ENCODE measurements at regions not wholly inside any gene's neighbourhood (a gene's known extent, or its start where the extent isn't known, plus 50 kb on each side); places are given as distances from the start of the nearest gene placed in this dataset.

DNA sequence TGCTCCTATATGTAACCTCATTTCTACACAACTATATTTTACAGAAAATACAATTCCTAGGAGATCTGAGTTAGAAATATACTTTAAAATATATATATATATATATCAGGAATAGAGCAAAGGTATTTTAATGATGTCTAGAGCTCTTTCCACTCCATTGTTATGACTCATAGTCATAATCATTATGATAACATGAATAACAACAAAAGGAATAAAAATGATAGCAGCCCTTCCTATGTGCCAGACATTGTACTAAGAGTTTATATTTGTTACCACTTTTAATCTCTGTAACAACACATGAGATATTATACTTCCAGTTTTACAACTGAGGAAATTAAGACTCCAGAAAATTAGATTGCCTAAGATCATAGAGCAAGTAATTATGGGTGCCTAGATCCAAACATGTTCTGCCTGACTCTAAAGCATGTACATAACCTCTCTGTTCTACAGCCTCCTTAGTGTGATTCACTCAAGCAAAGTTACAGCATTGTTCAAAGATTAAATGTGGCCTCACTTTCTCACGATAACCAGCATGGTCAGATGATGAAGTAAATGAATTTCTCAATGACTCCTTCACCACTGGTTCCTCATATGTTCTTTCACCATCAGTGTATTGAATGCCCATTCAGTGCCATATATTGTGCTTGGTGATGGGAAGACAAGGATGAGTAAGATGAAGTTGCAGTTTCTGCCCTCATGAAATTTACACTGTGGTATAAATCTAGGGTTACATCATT, 452.1 kb downstream of the EFNA5 start:
- DNase-seq (ENCODE audit: low read depth in 1 of 2, low spot score in 1 of 2) = no peak
- no peak for TF ChIP-seq JUND (IDR thresholded peaks at IDR 0.05; ENCODE audit: low read depth)
- in situ Hi-C loops (cut with HindIII; ENCODE audit: low pct_unique_long_range_greater_than_20kb, low sequenced_read_pairs) = no loop called here

DNA sequence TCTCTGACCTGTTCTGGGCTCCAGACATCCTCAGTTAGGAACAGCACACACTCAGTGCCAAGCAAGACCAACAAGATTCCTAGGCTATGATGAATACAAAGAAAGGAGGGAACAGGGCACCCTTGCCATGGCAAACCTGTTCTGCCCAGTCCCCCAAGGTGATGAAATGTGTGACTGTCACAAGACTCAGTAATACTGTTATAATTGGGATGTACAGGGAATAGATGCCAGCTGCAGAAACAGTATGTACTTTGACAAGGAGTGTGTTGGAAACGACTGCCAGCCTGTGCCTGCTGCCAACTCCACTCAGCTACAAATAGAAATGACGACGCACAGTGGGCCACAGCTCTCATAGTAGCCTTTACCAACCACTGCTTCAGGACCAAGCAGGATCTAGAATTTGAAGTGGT, 453.0 kb downstream of the EFNA5 start:
- peak; percentile 68 for TF ChIP-seq JUND (IDR thresholded peaks at IDR 0.05; ENCODE audit: low read depth)
- DNase-seq (ENCODE audit: low read depth in 1 of 2, low spot score in 1 of 2) = peak; percentile 29 to 90
- in situ Hi-C loops (cut with HindIII; ENCODE audit: low pct_unique_long_range_greater_than_20kb, low sequenced_read_pairs) = no loop called here

DNA sequence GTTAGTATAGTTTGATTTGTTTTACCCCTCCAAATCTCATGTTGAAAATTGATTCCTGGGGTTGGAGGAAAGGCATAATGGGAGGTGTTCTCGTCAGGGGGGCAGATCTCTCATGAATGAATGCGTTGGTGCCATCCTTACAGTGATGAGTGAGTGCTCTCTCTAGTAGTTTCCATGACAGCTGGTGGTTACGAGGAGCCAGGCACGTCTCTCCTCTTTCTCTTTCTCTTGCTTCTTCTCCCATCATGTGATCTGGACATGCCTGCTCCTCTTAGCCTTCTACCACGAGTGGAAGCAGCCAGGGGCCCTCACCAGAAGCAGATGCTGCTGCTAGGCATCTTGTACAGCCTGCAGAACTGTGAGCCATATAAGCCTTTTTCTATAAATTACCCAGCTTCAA, 454.1 kb downstream of the EFNA5 start:
- no peak for TF ChIP-seq JUND (IDR thresholded peaks at IDR 0.05; ENCODE audit: low read depth)
- in situ Hi-C loops (cut with HindIII; ENCODE audit: low pct_unique_long_range_greater_than_20kb, low sequenced_read_pairs) = no loop called here
- no peak for DNase-seq (ENCODE audit: low read depth in 1 of 2, low spot score in 1 of 2)

DNA sequence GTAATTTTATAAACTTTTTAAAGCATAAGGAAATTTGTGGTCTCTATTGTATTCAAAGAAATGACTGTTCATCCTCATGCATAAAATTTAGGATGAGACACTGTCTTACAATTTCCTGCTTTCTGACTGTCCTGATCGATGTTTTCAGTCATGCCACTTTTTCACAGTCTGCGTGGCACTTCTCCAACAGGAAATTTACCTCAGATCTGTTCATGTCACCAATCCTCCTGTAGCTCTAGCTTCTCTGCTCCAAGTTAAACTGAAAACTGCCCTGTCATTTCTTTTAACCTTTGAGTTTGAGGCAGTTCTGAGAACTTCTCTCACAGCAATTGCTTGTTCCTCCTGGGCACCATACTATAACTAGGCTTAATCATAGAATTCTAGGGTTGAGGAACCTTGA, 455.1 kb downstream of the EFNA5 start:
- TF ChIP-seq JUND (IDR thresholded peaks at IDR 0.05; ENCODE audit: low read depth) = no peak
- in situ Hi-C loops (cut with HindIII; ENCODE audit: low pct_unique_long_range_greater_than_20kb, low sequenced_read_pairs) = no loop called here
- DNase-seq (ENCODE audit: low read depth in 1 of 2, low spot score in 1 of 2) = peak in 1 of 2 experiments; percentile 5

DNA sequence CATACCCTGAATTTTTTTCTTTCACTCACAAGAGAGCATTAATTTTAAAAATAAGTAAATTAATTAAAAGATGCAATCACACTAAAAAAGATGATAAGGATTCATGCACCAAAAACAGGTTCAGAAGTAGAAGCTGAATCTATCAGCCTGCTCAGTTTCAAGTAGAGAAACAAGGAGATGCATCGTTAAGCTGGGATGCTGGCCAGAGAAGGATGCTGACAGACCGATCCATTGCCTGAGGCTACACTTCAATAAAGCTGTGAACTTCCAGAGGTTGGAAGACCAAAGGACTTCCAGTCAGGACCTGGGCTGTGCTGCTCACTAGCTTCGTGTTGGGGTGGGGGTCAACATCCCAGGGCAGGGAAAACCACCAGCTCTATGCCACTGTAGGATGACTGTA, 457.7 kb downstream of the EFNA5 start:
- in situ Hi-C loops (cut with HindIII; ENCODE audit: low pct_unique_long_range_greater_than_20kb, low sequenced_read_pairs) = no loop called here
- DNase-seq (ENCODE audit: low read depth in 1 of 2, low spot score in 1 of 2) = no peak
- no peak for TF ChIP-seq JUND (IDR thresholded peaks at IDR 0.05; ENCODE audit: low read depth)

DNA sequence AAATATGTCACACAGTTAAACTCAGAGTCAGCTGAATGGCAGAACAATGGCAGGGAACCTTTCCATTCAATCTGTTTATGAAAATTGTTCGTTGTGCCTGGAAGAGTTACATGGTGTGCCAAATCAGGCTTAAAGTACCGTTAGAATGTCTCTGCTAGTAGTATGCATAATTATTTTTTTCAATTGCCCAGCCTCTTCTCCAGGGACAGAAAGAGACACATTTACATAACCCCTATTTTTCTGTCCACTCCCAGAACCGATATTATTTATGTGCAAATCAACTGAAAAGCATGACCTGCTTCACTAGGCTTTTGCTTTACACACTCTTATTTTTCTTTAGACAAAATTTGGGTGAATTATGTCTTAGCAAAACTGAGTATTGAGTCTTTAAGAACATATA, 459.1 kb downstream of the EFNA5 start:
- TF ChIP-seq JUND (IDR thresholded peaks at IDR 0.05; ENCODE audit: low read depth) = no peak
- in situ Hi-C loops (cut with HindIII; ENCODE audit: low pct_unique_long_range_greater_than_20kb, low sequenced_read_pairs) = no loop called here
- DNase-seq (ENCODE audit: low read depth in 1 of 2, low spot score in 1 of 2) = no peak

DNA sequence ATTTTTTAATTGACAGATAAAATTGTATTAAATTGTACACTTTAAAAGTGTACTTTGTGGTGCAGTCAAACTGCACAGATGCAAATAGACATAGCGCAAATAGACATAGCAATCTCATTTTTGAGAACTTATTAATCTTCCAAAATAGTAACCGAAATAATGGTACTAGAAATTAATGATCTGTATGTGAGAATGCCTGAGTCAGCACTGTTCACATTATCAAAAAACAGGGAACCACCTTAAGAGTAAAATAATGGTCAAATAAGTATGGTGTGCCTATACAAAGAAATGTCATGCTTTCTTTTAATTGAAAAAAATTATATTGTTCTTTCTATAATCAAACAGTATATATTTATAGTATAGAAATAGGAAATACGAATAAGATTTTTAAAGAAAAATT, 461.9 kb downstream of the EFNA5 start:
- in situ Hi-C loops (cut with HindIII; ENCODE audit: low pct_unique_long_range_greater_than_20kb, low sequenced_read_pairs) = no loop called here
- no peak for TF ChIP-seq JUND (IDR thresholded peaks at IDR 0.05; ENCODE audit: low read depth)
- DNase-seq (ENCODE audit: low read depth in 1 of 2, low spot score in 1 of 2) = no peak

DNA sequence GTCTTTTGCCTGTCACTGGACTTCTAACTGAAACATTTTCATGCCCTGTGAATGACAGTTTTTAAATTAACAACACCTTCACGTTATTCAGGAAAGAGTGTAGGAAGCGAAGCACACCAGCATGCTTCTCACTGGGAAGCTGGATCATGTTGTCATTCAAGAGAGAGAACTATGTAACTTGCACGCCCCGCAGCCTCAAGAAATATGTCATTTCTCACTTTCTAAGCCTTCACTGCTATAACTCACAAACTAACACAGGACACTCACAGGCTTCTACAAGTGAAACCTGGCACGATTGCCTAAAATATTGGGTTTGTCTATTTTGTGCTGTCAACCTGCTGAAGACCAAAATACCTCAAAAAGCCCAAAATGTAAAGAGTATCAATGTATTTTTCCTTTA, 466.3 kb downstream of the EFNA5 start:
- no peak for TF ChIP-seq JUND (IDR thresholded peaks at IDR 0.05; ENCODE audit: low read depth)
- no peak for DNase-seq (ENCODE audit: low read depth in 1 of 2, low spot score in 1 of 2)
- in situ Hi-C loops (cut with HindIII; ENCODE audit: low pct_unique_long_range_greater_than_20kb, low sequenced_read_pairs) = no loop called here

DNA sequence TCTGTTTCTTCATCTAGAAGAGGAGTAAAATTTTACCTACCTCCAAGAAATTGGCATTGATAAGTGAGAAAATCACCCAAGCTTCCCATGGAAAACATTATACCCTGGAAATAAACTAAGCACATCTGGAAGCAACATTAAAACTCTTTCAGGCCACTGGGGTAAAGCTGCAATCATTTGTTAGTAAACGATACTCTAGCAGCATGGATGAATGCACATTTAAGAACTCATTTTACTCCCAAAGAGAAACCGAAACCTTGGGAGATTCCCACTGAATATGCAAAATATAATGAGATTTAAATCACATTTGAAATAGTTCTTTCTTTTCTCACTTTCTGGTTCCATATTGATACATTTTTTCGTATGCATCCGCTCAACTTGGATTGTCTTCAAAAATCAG, 467.5 kb downstream of the EFNA5 start:
- in situ Hi-C loops (cut with HindIII; ENCODE audit: low pct_unique_long_range_greater_than_20kb, low sequenced_read_pairs) = no loop called here
- no peak for TF ChIP-seq JUND (IDR thresholded peaks at IDR 0.05; ENCODE audit: low read depth)
- no peak for DNase-seq (ENCODE audit: low read depth in 1 of 2, low spot score in 1 of 2)

DNA sequence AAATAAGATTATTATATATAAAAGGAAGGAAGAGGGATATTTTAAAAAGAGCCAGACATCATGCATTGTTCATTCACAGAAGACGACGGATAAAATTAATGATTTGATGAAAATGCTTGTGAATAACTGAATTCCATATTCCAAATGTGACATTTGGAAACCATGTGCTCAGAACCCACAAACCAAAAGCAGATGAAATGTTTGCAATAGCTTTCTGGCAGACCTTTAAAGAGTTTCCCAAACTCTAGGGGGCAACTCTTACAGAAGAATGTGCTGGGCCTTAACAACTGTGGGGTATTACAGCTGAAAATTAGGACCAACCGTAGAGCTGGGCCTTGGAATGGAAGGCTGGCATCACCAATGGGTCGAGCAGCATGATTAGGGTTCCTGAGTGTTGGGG, 471.0 kb downstream of the EFNA5 start:
- no peak for DNase-seq (ENCODE audit: low read depth in 1 of 2, low spot score in 1 of 2)
- in situ Hi-C loops (cut with HindIII; ENCODE audit: low pct_unique_long_range_greater_than_20kb, low sequenced_read_pairs) = no loop called here
- no peak for TF ChIP-seq JUND (IDR thresholded peaks at IDR 0.05; ENCODE audit: low read depth)

DNA sequence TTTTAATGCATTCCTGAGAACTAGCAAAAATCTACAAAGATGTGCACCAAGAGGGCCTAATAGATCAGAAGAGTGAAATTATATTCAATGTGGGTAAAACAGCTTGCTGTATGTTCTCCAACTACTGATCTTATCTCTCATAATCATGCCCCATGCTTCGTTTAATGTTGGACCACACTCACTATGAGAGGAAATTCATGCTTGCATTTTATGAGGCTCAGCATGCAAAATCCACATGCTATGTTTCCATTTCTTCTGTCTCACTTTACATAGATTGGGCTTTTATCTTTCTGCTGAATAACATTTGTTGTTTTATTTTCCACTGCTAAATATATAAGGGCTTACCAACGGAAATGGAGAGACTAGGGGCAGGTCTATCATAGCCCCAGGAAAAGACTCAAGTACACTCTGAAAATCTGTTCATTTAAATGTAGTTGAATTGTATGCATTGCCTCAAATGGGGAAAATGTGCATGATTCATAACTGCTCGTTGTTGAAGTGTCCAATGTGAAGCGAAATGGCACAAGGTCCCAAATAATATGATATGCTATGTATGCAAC, 474.2 kb downstream of the EFNA5 start:
- in situ Hi-C loops (cut with HindIII; ENCODE audit: low pct_unique_long_range_greater_than_20kb, low sequenced_read_pairs) = no loop called here
- TF ChIP-seq JUND (IDR thresholded peaks at IDR 0.05; ENCODE audit: low read depth) = no peak
- no peak for DNase-seq (ENCODE audit: low read depth in 1 of 2, low spot score in 1 of 2)

DNA sequence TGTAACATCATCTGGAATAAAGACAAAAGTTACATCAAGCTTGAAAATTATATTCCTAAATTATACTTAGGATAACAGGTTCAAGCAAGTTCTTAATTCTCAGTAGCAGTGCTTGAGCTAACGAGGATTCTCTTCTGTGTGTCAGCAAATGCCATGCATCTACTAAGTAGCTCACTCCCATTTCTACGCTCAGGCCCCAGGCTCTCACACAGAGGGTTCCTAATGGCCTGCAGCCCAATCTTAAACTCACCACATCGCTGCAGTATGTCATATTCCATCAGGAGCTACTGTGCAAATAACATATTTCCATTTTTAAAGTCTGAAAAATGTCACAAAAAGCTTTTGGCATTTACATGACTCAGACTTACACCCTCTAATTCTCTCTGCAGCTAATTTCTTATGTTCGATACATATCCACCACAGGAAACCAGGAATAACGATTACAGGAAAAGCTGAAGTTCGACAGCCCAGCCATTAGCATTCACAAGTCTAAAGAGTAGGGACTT, 474.8 kb downstream of the EFNA5 start:
- no peak for DNase-seq (ENCODE audit: low read depth in 1 of 2, low spot score in 1 of 2)
- in situ Hi-C loops (cut with HindIII; ENCODE audit: low pct_unique_long_range_greater_than_20kb, low sequenced_read_pairs) = no loop called here
- no peak for TF ChIP-seq JUND (IDR thresholded peaks at IDR 0.05; ENCODE audit: low read depth)

DNA sequence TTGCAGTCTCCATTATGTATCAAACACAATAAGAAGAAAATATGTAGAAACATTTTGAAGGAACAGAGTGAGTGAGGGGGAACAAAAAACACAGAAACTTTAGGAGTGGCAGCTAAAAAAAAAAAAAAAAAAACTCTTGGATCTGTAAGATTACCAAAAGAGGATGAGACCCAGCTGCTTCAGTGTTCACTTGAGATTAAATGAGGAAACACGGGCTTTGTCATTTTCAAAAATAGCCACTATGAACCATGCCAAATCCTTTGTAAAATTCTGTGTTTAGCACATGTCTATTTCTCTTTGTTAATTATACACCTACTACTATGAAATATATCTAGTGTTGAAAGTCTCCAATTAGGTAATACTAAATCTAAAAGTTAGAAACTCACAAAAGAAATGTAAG, 485.9 kb downstream of the EFNA5 start:
- no peak for DNase-seq (ENCODE audit: low read depth in 1 of 2, low spot score in 1 of 2)
- in situ Hi-C loops (cut with HindIII; ENCODE audit: low pct_unique_long_range_greater_than_20kb, low sequenced_read_pairs) = no loop called here

DNA sequence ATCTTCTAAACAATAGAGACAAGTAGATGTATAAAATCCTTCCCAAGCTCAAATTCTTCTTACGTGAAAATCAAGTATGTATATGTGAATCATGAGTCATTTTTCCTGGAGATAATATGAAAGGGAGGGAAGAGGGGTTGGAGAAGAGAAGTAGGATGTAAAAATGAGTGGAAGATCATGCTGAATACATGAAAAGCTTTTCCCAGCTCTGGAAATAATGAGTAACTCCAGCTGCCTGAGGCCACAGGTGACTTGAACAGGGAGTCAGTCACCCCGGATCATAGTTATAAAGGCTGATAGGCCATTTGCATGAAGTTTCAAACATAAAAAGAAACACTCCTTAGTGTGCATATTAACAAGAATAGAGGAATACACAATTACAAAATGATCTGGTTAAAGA, 486.7 kb downstream of the EFNA5 start:
- in situ Hi-C loops (cut with HindIII; ENCODE audit: low pct_unique_long_range_greater_than_20kb, low sequenced_read_pairs) = no loop called here
- TF ChIP-seq JUND (IDR thresholded peaks at IDR 0.05; ENCODE audit: low read depth) = no peak
- no peak for DNase-seq (ENCODE audit: low read depth in 1 of 2, low spot score in 1 of 2)

More for the DNA sequence above, 485.9 kb downstream of the EFNA5 start:
- no peak for TF ChIP-seq JUND (IDR thresholded peaks at IDR 0.05; ENCODE audit: low read depth)
